Stimulated activated CD4-positive, alpha-beta T cell treated with anti-CD3 and anti-CD28 coated beads, Interleukin-1b, Interleukin-23, amount 100 ng/mL, for 1 hour (primary cell): ENCODE measurements at regions not wholly inside any gene's neighbourhood (a gene's known extent, or its start where the extent isn't known, plus 50 kb on each side); places are given as distances from the start of the nearest gene placed in this dataset.

Source experiments
- DNase-seq, 2 donors: peaks; one replicate each; pipeline ENCODE4 v3.0.0-alpha.2; 2020; ENCODE audit warnings: low read depth in 2 of 2

DNA sequence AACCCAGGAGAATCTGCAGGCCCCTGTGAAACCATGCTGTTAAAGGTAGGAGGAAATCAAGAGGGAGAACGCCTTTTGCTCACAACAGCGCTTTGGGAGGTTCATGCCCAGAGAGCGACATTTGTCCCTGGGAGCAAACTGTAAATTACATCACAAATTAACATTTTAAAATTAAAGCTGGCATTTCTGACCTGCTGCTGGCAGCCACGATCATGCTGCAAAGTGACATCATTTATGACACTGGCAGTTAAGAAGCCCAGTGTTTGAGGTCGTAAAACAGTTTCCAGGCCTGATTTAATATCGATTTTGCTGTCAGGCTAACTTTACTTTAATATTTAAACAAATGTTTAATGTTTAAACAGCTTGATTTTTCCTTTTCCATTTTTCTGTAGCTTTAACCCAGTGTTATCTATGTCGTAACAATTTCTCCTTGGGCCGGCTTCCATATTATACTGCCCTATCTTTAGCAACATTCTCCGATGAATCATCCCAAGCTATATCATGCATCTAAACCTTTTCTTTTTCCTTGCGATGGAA lies 86.5 kb upstream of the NPVF start:
- DNase-seq = no peak

DNA sequence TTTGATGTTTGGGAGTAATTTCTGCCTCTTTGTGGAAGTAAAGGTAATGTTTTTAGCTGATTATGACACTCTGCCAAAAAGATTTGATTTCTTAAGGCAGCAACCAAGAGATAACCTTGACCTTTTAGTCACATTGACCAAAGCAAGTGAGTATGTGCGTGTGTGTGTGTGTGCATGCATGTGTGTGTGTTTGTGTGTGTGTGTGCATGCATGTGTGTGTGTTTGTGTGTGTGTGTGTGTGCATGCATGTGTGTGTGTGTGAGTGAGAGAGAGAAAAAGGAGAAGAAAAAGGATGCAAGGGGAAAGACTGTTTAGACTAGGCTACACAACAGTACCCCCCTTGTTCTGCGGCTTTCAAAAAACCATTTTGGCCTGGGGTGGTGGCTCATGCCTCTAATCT lies 88.1 kb upstream of the NPVF start:
- DNase-seq = no peak

- no peak for DNase-seq
Measured at GRCh38 chr7:25318047-25318446, 89.8 kb upstream of the NPVF start.

DNA sequence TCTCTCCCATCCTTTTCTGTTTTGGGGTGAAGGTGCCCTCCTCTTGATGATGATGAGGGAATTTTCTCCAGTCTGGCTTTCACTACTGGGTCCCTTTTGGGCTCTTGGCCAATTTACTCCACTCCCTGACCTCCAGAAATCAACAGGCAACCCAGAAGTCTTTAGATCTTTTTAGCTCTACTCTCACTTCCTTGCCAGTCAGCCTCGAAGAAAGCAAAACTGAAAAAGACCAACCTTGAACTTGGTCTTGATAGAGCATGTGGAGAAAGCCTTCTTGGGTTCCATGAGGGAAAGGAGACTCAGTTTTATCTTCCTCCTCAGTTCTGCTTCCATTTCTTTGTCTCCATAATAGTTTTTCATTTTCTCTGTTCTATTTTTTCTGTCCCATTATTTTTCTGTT lies 91.4 kb upstream of the NPVF start:
- no peak for DNase-seq

GRCh38 chr7:25320791-25321190 lies 92.5 kb upstream of the NPVF start:
- no peak for DNase-seq

- DNase-seq = no peak
Measured at GRCh38 chr7:25321424-25321823, 93.1 kb upstream of the NPVF start.

DNA sequence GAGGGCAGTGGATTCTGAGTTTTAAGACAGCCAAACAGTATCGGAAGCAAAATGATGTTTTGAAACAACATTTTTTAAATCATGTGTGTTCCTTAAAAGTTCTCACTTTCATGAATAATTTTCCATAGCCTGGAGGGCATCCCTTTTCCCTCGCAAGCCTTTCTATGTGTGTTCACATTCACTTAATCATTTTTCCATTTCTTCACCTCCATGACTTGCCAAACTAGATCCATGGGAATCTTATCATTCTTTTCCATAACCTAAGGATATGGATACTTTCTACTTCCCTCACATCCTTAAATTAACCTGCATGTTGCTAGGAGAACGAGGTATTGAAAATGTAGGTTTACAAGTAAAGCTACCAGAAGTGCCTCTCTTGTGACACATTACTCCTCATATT lies 94.2 kb upstream of the NPVF start:
- DNase-seq = no peak

- no peak for DNase-seq
Measured at GRCh38 chr7:25325186-25325757, 97.0 kb upstream of the NPVF start.

GRCh38 chr7:25326501-25327156 lies 98.3 kb upstream of the NPVF start:
- DNase-seq = no peak

DNA sequence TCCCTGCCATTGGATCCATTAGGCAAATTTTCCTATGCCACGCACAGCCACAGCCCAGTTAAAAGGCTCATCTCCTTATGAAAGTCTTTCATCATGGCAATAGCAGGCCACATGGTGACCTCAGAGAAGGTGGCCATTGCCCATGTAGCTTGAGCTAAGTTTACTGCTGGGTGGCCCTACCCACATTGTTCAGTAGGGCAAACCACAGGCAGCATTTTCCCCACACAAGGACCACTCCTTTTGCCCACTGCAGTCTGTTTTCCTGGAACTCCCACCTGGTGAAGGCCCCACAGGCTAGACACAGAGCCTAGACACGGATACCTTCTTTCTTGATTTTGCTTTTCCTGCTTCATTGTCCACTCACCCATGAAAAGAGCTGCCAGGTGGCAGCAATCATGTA lies 101.5 kb upstream of the NPVF start:
- no peak for DNase-seq

DNA sequence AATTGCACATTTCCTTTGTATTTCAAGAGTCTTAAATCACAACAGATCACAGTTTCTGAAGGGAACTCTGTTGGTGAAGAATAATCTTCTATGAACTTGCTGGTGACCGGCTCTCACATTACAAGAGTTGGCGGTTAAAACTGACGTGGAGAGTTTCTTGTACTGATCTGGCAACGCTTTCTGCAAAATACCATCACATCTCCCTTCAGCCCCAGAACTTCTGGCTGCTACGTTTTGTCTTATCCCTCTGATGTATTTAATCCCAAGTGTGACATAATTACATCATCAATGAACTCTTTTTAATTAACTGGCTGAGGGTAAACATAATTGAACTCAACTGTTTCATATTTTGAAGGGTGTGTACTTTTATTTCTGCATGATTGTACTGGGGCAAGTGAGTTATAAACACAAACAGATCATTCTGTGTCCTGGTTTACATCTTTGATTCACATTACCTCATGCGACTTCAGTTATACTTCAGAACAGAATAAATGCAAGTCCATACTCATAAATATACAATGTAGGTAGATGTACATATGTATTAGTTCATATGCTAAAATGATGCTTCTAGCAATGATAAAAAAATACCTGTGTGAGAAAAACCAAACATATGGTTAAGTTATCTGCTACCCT lies 105.1 kb upstream of the NPVF start:
- no peak for DNase-seq

DNA sequence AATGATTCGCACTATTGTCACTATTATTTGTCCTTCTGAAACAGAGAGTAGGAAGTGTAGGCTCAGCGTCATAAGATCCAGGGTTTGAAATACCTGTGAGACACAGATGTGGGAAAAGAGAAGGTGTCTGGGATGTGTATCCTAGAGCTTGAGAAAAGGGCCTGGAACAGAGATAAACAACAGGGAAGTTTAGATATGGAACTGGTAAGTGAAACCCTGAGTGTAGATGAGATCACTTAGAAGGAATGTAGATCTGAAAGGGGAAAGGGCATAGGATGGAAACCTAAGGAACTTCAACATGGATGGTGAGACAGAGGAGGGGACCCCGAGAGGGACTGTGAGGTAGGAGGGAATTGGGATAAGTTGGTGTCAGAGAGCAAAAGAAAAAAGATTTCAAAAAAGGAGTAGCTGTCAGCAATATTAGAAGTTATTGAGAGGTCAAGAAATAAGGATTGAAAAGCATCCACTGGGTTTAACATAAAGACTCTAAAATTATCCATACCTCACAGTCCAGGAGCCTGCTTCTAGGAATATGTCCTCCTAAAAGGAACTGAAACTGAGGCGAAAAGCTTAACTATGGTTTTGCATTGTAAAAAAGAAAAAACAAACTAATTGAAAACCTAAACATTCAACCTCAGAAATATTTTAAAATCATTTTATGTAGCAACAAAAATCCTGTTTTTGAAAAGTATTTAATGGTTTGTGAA lies 119.2 kb upstream of the NPVF start:
- DNase-seq = no peak

GRCh38 chr7:25348104-25348503 lies 119.8 kb upstream of the NPVF start:
- DNase-seq = no peak

- no peak for DNase-seq
Measured at GRCh38 chr7:25349283-25350017, 121.2 kb upstream of the NPVF start.

DNA sequence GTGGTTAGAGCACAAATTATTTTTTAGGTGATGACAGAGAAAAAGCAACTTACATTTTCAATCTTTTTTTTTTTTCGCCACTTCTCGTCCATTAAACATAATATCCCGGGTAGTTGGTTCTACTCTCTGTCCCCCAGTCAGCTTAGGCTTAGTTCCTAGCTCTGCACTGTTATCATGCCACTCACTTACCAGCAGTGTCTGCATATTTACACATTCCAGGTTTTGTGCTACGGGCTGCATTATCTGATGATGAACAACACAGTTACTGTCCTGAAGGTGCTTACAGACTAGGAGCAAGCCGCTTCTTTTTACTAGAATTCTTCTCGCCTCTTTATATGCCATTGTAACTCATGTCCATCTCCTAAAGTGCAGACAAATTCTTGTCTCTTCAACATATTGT lies 121.8 kb upstream of the NPVF start:
- no peak for DNase-seq

DNA sequence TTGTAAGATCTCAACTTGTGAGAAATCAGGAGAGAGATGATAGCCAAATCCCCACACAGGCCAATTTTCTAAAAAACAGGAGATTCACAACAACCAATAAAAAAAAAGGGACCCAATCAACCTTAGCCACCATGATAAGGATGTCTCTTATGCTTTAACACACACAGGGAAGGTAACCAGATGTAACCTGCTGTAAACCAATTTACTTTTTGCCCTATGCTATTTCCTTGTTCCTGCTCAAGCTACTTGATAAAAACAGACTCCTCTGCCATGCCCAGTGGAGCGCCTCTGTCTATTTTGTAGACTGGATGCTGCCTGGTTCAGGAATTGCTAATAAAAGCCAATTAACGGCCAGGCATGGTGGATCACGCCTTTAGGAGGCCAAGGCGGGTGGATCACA lies 123.5 kb upstream of the NPVF start:
- no peak for DNase-seq

DNA sequence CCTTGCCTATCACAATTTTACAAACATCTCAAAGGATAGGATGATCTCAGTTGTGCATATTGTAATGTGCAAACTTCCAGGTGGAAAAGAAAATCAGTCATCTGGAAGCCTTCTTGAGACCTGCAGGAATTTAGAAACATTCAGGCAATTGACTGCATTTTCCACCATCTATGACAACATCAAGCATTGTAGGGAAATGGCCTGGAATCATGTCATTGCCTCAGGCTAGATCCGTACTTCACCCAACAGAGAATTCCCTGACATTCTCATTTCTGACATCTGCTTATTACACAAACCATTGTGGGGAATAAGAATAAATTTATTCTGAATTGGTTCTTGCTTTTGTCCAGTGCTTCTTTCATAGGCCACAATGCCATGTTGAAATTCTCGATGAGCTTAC lies 124.9 kb upstream of the NPVF start:
- no peak for DNase-seq

GRCh38 chr7:25353732-25354131 lies 125.4 kb upstream of the NPVF start:
- DNase-seq = no peak

- DNase-seq = no peak
Measured at GRCh38 chr7:25356534-25357151, 128.4 kb upstream of the NPVF start.

DNA sequence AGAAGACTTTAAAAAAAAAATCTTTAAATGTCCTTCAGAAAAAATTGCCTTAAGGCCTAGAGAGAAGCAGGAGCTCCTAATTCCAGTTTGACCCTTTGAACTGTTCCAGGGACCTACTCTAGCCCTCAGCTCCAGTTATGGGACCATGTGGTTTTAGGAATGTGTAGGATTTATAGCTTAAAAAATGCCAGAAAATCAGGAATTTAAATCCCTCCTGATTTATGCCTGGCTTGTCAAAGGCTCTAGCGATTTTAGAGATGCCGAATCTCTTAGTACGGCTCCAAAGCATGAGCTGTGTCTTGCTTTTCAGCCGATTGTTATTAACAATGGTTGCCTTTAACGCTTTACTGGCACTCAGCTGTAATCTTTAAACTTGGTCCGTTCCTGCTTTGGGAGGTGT lies 130.6 kb upstream of the NPVF start:
- no peak for DNase-seq

DNA sequence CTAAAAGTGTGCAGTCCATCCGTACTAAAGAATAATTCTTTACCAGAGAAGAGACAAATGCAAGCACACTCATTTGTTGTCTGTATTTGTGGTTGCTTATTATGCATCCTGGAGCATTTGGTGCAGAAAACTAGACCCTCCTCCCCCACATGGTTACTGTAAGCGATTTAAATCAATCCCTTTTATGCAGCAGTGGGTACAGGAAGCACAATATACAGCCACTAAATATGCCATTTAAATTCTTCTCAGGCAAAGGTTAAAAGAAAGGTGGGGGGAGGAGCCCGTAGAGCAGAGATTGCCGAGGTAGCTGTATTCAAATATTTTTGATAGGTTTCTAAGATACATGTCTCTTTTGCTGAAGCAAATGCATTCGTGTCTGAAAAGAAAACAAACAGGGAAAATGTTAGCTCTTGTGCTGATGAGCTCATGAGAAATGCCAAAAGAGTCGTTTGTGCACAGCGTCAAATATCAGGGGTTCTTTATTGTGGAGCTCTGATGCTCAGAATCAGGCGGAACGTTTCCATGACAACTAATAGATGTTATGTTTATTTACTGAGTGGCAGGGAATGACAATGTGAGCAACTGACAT lies 131.3 kb upstream of the NPVF start:
- no peak for DNase-seq
